WTC11 (cell line): ENCODE measurements at regions not wholly inside any gene's neighbourhood (a gene's known extent, or its start where the extent isn't known, plus 50 kb on each side); places are given as distances from the start of the nearest gene placed in this dataset.

Source experiments
- ATAC-seq: fragments of 200-7000 bp; cut with Tn5 transposase; 2 replicates; pipeline ENCODE4 v1.10.0; 2021; ENCODE audit warnings: mild to moderate bottlenecking, moderate library complexity
- CTCF ChIA-PET: fragments of 300-600 bp; sonication (Branson Sonifier 250); formaldehyde crosslinking; loops from one replicate; lab custom pipeline; 2021; ENCODE audit warnings: antibody characterized with exemption; lab: Charles Lee
- POLR2A ChIA-PET: fragments of 350-600 bp; sonication (Branson Sonifier 250); formaldehyde crosslinking; loops from one replicate; lab custom pipeline; 2021; ENCODE audit warnings: antibody characterized with exemption; lab: Charles Lee
- DNase-seq: peaks from one replicate; pipeline ENCODE4 v3.0.0; 2021; ENCODE audit warnings: low spot score
- H3K27ac Mint-ChIP-seq: 2 replicates; pipeline ENCODE4 v1.8.0; 2021; ENCODE audit warnings: mixed read lengths
- H3K27me3 Mint-ChIP-seq: 2 replicates; pipeline ENCODE4 v1.8.0; 2021; ENCODE audit warnings: low read depth, mild to moderate bottlenecking, moderate library complexity, mixed read lengths
- H3K36me3 Mint-ChIP-seq: 2 replicates; pipeline ENCODE4 v1.8.0; 2021; ENCODE audit warnings: mixed read lengths
- H3K4me1 Mint-ChIP-seq: 2 replicates; pipeline ENCODE4 v1.8.0; 2022; ENCODE audit warnings: mixed read lengths
- H3K4me3 Mint-ChIP-seq: 2 replicates; pipeline ENCODE4 v1.8.0; 2021; ENCODE audit warnings: mild to moderate bottlenecking, moderate library complexity, mixed read lengths
- H3K9me3 Mint-ChIP-seq: 2 replicates; pipeline ENCODE4 v1.8.0; 2021; ENCODE audit warnings: mixed read lengths
- CREB1 ChIP-seq: sonication (generic); formaldehyde crosslinking; IDR thresholded peaks from 2 replicates; pipeline ENCODE4 v1.8.0; 2023; ENCODE audit warnings: mild to moderate bottlenecking, missing genetic modification reagents
- CTCF ChIP-seq: fragments of 200-600 bp; IDR thresholded peaks from 2 replicates; pipeline ENCODE4 v1.8.0; 2022; ENCODE audit warnings: antibody characterized with exemption
- E2F1 ChIP-seq: sonication (generic); formaldehyde crosslinking; IDR thresholded peaks from 2 replicates; pipeline ENCODE4 v1.8.0; 2022; ENCODE audit warnings: mild to moderate bottlenecking, missing genetic modification reagents
- ERG ChIP-seq: fragments of 250-450 bp; sonication (Bioruptor Pico); IDR thresholded peaks from 2 replicates; pipeline ENCODE4 v1.8.0; 2021; ENCODE audit warnings: mild to moderate bottlenecking
- FOXP1 ChIP-seq: sonication (generic); formaldehyde crosslinking; IDR thresholded peaks from 2 replicates; pipeline ENCODE4 v1.8.0; 2022; ENCODE audit warnings: missing genetic modification reagents, mild to moderate bottlenecking, moderate library complexity, borderline replicate concordance
- GRHL2 ChIP-seq: fragments of 250-450 bp; sonication (Bioruptor Pico); IDR thresholded peaks from 2 replicates; pipeline ENCODE4 v1.8.0; 2022; ENCODE audit warnings: mild to moderate bottlenecking, moderate library complexity; ENCODE audit not compliant: insufficient replicate concordance, severe bottlenecking
- JAZF1 ChIP-seq: fragments of 250-450 bp; sonication (Bioruptor Pico); IDR thresholded peaks from 2 replicates; pipeline ENCODE4 v1.9.0; 2021; ENCODE audit warnings: moderate library complexity, mild to moderate bottlenecking, inconsistent platforms
- KAT7 ChIP-seq: sonication (generic); formaldehyde crosslinking; IDR thresholded peaks from 2 replicates; pipeline ENCODE4 v1.8.1; 2023; ENCODE audit warnings: missing genetic modification reagents, mild to moderate bottlenecking, borderline replicate concordance
- MYBL2 ChIP-seq: sonication (generic); formaldehyde crosslinking; IDR thresholded peaks from 2 replicates; pipeline ENCODE4 v1.8.1; 2023; ENCODE audit warnings: mild to moderate bottlenecking, moderate library complexity, missing genetic modification reagents
- NFATC4 ChIP-seq: fragments of 250-450 bp; sonication (Bioruptor Pico); IDR thresholded peaks from 2 replicates; pipeline ENCODE4 v1.9.0; 2021; ENCODE audit warnings: mild to moderate bottlenecking
- NR2C2 ChIP-seq: sonication (generic); formaldehyde crosslinking; IDR thresholded peaks from 2 replicates; pipeline ENCODE4 v1.8.0; 2022; ENCODE audit warnings: mild to moderate bottlenecking, missing genetic modification reagents
- OVOL2 ChIP-seq: fragments of 250-450 bp; sonication (Bioruptor Pico); IDR thresholded peaks from 2 replicates; pipeline ENCODE4 v1.9.0; 2021; ENCODE audit warnings: mild to moderate bottlenecking, borderline replicate concordance
- PRDM15 ChIP-seq: sonication (generic); formaldehyde crosslinking; IDR thresholded peaks from 2 replicates; pipeline ENCODE4 v1.8.0; 2022; ENCODE audit warnings: missing genetic modification reagents
- TP53 ChIP-seq: sonication (generic); formaldehyde crosslinking; IDR thresholded peaks from 2 replicates; pipeline ENCODE4 v1.8.1; 2023; ENCODE audit warnings: mild to moderate bottlenecking, missing genetic modification reagents
- ZBTB43 ChIP-seq: sonication (generic); formaldehyde crosslinking; IDR thresholded peaks from 2 replicates; pipeline ENCODE4 v1.8.1; 2023; ENCODE audit warnings: mild to moderate bottlenecking, missing genetic modification reagents
- ZNF121 ChIP-seq: sonication (generic); formaldehyde crosslinking; IDR thresholded peaks from 2 replicates; pipeline ENCODE4 v1.8.0; 2023; ENCODE audit warnings: missing genetic modification reagents
- ZNF281 ChIP-seq: sonication (generic); formaldehyde crosslinking; IDR thresholded peaks from 2 replicates; pipeline ENCODE4 v1.8.0; 2023; ENCODE audit warnings: mild to moderate bottlenecking, missing genetic modification reagents
- ZNF423 ChIP-seq: fragments of 250-450 bp; sonication (Bioruptor Pico); IDR thresholded peaks from 2 replicates; pipeline ENCODE4 v2.1.2; 2022; ENCODE audit warnings: mild to moderate bottlenecking, moderate library complexity
- ZNF671 ChIP-seq: fragments of 250-450 bp; sonication (Bioruptor Pico); IDR thresholded peaks from 2 replicates; pipeline ENCODE4 v1.8.0; 2021; ENCODE audit warnings: mild to moderate bottlenecking
- ZSCAN18 ChIP-seq: fragments of 250-450 bp; sonication (Bioruptor Pico); IDR thresholded peaks from 2 replicates; pipeline ENCODE4 v2.1.2; 2022; ENCODE audit warnings: mild to moderate bottlenecking, moderate library complexity

GRCh38 chr6:94074764-94075163 lies 655.4 kb upstream of the EPHA7 start:
- POLR2A ChIA-PET = no interaction called here

GRCh38 chr6:94071835-94072234 lies 652.5 kb upstream of the EPHA7 start:
- ChIA-PET CTCF (no interaction called here), POLR2A (no interaction called here)
- TF ChIP-seq ZNF281 (CRISPR knock-in tag) = no peak
- TF ChIP-seq ERG (CRISPR knock-in tag) = no peak
- no peak for TF ChIP-seq GRHL2 (CRISPR knock-in tag)
- TF ChIP-seq ZNF121 (CRISPR knock-in tag) = no peak
- TF ChIP-seq CTCF = no peak
- TF ChIP-seq ZSCAN18 = no peak
- no peak for TF ChIP-seq E2F1 (CRISPR knock-in tag)
- no peak for TF ChIP-seq NR2C2 (CRISPR knock-in tag)
- TF ChIP-seq TP53 = no peak
- no peak for TF ChIP-seq OVOL2 (CRISPR knock-in tag)
- TF ChIP-seq FOXP1 (CRISPR knock-in tag) = no peak
- no peak for TF ChIP-seq MYBL2
- no peak for TF ChIP-seq KAT7
- no peak for TF ChIP-seq ZNF671 (CRISPR knock-in tag)
- TF ChIP-seq CREB1 = no peak
- no peak for TF ChIP-seq NFATC4 (CRISPR knock-in tag)
- TF ChIP-seq PRDM15 (CRISPR knock-in tag) = no peak
- DNase-seq (no peak), ATAC-seq (no peak)
- H3K27ac Mint-ChIP-seq = no peak overlapping the region
- H3K4me3 Mint-ChIP-seq = no peak overlapping the region
- H3K27me3 Mint-ChIP-seq = no peaks in the 10 kb centered on the region
- H3K9me3 Mint-ChIP-seq = no peaks in the 10 kb centered on the region
- peaks cover 41% of the 10 kb centered on the region for H3K4me1 Mint-ChIP-seq
- H3K36me3 Mint-ChIP-seq = no peaks in the 10 kb centered on the region

More at GRCh38 chr6:94074764-94075163, 655.4 kb upstream of the EPHA7 start:
- peak overlapping the region; percentile 64 for H3K27ac Mint-ChIP-seq
- TF ChIP-seq JAZF1 (CRISPR knock-in tag) = no peak
- no peak for TF ChIP-seq ZNF423 (CRISPR knock-in tag)
- no peak for TF ChIP-seq ZBTB43 (CRISPR knock-in tag)
- peaks cover 34% of the 10 kb centered on the region for H3K4me1 Mint-ChIP-seq
- peak; percentile 73 for ATAC-seq
- no peak for DNase-seq
- H3K36me3 Mint-ChIP-seq = no peaks in the 10 kb centered on the region
- CTCF ChIA-PET = no interaction called here
- H3K9me3 Mint-ChIP-seq = no peaks in the 10 kb centered on the region
- no peaks in the 10 kb centered on the region for H3K27me3 Mint-ChIP-seq
- H3K4me3 Mint-ChIP-seq = no peak overlapping the region
